ENCODE measurements at regions not wholly inside any gene's neighbourhood (a gene's known extent, or its start where the extent isn't known, plus 50 kb on each side); places are given as distances from the start of the nearest gene placed in this dataset.

- intact Hi-C loops (cut with micrococcal nuclease; ENCODE audit: unreplicated experiment), result no loop called here
- Histone ChIP-seq H3K9me3 (no peaks in the 10 kb centered on the region), H3K4me3 (ENCODE audit: low read depth, low read length) (no peak overlapping the region), H3K27me3 (replicated peaks; ENCODE audit: control insufficient read depth, insufficient read depth, low read length) (no peaks in the 10 kb centered on the region), H3K36me3 (ENCODE audit: control insufficient read depth, insufficient read depth, low read length) (no peaks in the 10 kb centered on the region), H3K4me1 (no peaks in the 10 kb centered on the region)
- no peaks in the 10 kb centered on the region for H3K36me3 Mint-ChIP-seq (ENCODE audit: insufficient read depth, unreplicated experiment)
- H3K27me3 Mint-ChIP-seq (ENCODE audit: insufficient read depth, unreplicated experiment), result peaks cover 3% of the 10 kb centered on the region
- BruUV-seq (replicated peaks), result no TSS peak
- no peak for TF ChIP-seq CTCF (IDR thresholded peaks at IDR 0.05; ENCODE audit: insufficient read depth in 1 of 2, low read depth in 1 of 2, low read length in 1 of 2, severe bottlenecking in 1 of 2, unreplicated experiment in 1 of 2)
- no peak overlapping the region for H3K4me3 Mint-ChIP-seq (ENCODE audit: unreplicated experiment)
- H3K9me3 Mint-ChIP-seq (ENCODE audit: unreplicated experiment), result no peaks in the 10 kb centered on the region
- H3K27ac Mint-ChIP-seq (ENCODE audit: unreplicated experiment), result no peak overlapping the region
- H3K4me1 Mint-ChIP-seq (ENCODE audit: low read depth, unreplicated experiment), result no peaks in the 10 kb centered on the region
- DNase-seq, result no peak
- ChIA-PET CTCF (no interaction called here), POLR2A (no interaction called here)
Measured at GRCh38 chr5:99315413-99316183, 386.8 kb upstream of the CHD1 start.

DNA sequence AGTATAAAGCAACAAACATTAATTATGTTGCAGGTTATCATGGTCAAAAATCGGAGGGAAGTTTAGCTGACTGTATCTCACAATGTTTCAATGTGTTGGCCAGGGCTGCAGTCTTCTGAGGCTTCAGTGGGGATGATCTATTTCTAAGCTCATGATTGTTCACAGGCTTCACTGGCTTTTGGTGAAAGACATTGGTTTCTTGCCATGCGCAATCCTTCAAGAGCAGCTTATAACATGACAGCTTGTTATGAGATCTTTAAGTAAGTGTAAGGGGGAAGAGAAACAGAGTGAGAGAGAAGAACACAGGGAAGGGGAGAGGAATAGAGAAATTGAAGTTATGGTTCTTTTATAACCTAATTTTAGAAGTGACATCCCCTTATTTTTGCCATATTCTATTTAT lies 385.9 kb upstream of the CHD1 start:
- no TSS peak for BruUV-seq (replicated peaks)
- Histone ChIP-seq H3K27me3 (replicated peaks; ENCODE audit: control insufficient read depth, insufficient read depth, low read length) (no peaks in the 10 kb centered on the region), H3K4me3 (ENCODE audit: low read depth, low read length) (no peak overlapping the region), H3K9me3 (no peaks in the 10 kb centered on the region), H3K4me1 (no peaks in the 10 kb centered on the region), H3K36me3 (ENCODE audit: control insufficient read depth, insufficient read depth, low read length) (no peaks in the 10 kb centered on the region)
- DNase-seq, result no peak
- no peak overlapping the region for H3K27ac Mint-ChIP-seq (ENCODE audit: unreplicated experiment)
- peaks cover 3% of the 10 kb centered on the region for H3K27me3 Mint-ChIP-seq (ENCODE audit: insufficient read depth, unreplicated experiment)
- no peak for TF ChIP-seq CTCF (IDR thresholded peaks at IDR 0.05; ENCODE audit: insufficient read depth in 1 of 2, low read depth in 1 of 2, low read length in 1 of 2, severe bottlenecking in 1 of 2, unreplicated experiment in 1 of 2)
- intact Hi-C loops (cut with micrococcal nuclease; ENCODE audit: unreplicated experiment), result no loop called here
- no peak overlapping the region for H3K4me3 Mint-ChIP-seq (ENCODE audit: unreplicated experiment)
- no peaks in the 10 kb centered on the region for H3K9me3 Mint-ChIP-seq (ENCODE audit: unreplicated experiment)
- no peaks in the 10 kb centered on the region for H3K4me1 Mint-ChIP-seq (ENCODE audit: low read depth, unreplicated experiment)
- CTCF ChIA-PET, result interaction anchor here (0.6 kb wide), 1 partner anchor 210 kb away, joined by 6 read pairs; no protein-coding TSS in a partner anchor
- no peaks in the 10 kb centered on the region for H3K36me3 Mint-ChIP-seq (ENCODE audit: insufficient read depth, unreplicated experiment)
- POLR2A ChIA-PET, result no interaction called here

- POLR2A ChIA-PET, result no interaction called here
- Mint-ChIP-seq H3K27ac (ENCODE audit: unreplicated experiment) (no peak overlapping the region), H3K4me1 (ENCODE audit: low read depth, unreplicated experiment) (no peaks in the 10 kb centered on the region), H3K27me3 (ENCODE audit: insufficient read depth, unreplicated experiment) (peaks cover under 1% of the 10 kb centered on the region), H3K4me3 (ENCODE audit: unreplicated experiment) (no peak overlapping the region), H3K9me3 (ENCODE audit: unreplicated experiment) (no peaks in the 10 kb centered on the region), H3K36me3 (ENCODE audit: insufficient read depth, unreplicated experiment) (no peaks in the 10 kb centered on the region)
- no peak for DNase-seq
- Histone ChIP-seq H3K4me3 (ENCODE audit: low read depth, low read length) (no peak overlapping the region), H3K9me3 (no peaks in the 10 kb centered on the region), H3K27me3 (replicated peaks; ENCODE audit: control insufficient read depth, insufficient read depth, low read length) (no peaks in the 10 kb centered on the region), H3K4me1 (no peaks in the 10 kb centered on the region), H3K36me3 (ENCODE audit: control insufficient read depth, insufficient read depth, low read length) (no peaks in the 10 kb centered on the region)
- intact Hi-C loops (cut with micrococcal nuclease; ENCODE audit: unreplicated experiment), result no loop called here
- CTCF ChIA-PET, result no interaction called here
- BruUV-seq (replicated peaks), result no TSS peak
- no peak for TF ChIP-seq CTCF (IDR thresholded peaks at IDR 0.05; ENCODE audit: insufficient read depth in 1 of 2, low read depth in 1 of 2, low read length in 1 of 2, severe bottlenecking in 1 of 2, unreplicated experiment in 1 of 2)
Measured at GRCh38 chr5:99308131-99308530, 379.3 kb upstream of the CHD1 start.
